Embryonic facial prominence (tissue), 1 donor: ENCODE measurements at regions not wholly inside any gene's neighbourhood (a gene's known extent, or its start where the extent isn't known, plus 50 kb on each side); places are given as distances from the start of the nearest gene placed in this dataset.
"Not testable (repeated sequence)": the region's sequence is repeated elsewhere in the genome, so short reads cannot be mapped to it uniquely, and the experiment has no call there.

Experiments used
- DNase-seq: peaks from one replicate; pipeline ENCODE4 v3.0.0-alpha.2; 2016; ENCODE audit errors: extremely low spot score

DNA sequence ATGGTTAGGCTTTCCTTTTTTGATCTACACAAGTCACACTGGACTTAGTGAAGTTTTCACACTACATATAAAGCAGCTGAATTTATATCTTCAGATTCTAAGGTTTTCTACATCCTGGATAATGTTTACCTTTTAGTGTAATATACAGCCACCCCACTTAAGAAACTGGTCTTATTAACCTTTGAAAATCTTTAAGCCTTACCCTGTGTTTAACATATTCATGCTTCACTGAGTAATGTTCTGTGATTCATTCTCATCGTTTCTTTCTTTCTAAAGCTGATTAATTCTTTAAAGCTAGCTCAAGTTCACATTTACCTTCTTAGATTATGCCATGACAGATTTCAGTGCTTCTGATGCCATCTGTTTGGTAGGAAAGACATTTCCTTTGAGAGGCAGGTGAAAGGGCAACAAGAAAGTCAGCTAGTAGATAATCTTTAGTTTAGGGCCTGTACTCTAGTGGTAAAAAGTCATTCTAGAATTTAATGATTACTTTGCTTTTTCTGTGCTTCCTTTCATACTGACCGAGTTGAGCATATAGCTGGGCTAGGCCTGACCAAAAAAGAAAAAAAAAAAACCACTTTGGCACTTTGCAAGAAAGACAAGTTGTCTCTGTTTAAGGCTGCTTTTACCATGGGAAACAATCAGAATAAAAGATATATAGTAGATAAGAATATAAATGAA, 690.9 kb upstream of the FBXO33 start:
- DNase-seq = no peak

DNA sequence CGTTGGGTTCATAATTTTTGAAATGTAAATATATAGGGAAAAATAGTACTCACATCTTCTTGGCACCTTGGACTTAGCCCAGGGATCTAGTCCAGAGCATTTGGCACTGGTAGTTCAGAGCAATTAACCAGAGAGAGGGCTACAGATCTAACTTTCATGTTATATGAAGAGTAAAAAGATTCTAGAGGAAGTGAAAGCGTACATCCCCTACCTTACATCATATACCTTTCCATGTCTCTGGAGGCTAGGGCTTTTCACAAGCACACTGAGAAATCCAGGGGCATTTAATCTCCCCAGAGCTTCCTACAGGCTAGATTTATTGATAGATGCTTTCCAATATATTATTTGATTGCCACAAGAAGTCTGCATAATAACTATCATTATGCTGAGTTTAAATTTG, 687.5 kb upstream of the FBXO33 start:
- DNase-seq = no peak

DNA sequence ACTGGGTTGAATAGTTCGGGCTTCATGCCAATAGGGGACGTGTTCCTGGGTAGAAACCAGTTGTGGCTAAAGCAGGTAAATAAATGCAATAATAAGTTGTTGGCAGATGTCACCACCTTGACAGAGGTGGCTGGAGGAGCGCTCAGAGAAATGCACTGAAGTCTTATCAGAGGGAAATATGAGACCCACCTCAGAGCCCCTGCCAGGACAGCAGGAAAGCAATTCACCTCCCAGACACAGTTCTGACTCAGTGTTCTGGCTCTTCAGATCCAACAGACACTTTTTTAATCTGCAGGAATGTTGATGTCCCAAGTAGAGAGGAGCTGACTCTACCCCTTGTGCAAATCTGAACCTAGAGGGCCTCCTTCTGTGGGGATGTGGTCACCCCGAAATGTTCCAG, 687.1 kb upstream of the FBXO33 start:
- no peak for DNase-seq

DNA sequence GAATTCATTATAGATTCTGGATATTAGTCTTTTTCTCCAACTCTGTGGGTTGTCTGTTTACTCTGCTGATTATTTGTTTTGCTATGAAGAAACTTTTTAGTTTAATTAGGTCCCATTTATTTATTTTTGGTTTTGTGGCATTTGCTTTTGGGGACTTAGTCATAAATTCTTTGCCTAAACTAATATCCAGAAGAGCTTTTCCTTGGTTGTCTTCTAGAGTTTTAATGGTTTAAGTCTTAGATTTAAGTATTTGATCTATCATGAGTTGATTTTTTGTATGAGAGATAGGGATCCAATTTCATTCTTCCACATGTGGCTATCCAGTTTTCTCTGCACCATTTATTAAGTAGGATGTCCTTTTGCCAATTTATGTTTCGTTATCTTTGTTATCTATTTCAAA, 683.4 kb upstream of the FBXO33 start:
- no peak for DNase-seq

DNA sequence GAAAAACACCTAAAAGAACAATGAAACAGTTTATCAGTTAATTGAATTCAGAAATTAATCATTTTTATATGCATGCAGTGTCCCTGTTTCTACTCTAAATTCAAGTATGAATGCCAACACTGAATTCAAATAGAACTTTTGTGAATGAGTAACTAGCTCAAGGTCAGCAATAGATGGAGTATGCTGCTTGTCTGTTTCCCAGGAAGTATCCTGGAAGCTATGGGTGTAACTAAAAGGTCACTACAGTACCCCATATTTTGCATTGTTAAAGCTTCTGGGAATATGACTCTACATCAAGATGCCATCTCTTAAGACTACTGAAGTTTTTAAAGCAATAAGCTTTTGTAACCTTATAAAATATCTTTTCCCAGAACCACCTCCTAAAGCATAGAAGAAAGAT, 681.4 kb upstream of the FBXO33 start:
- DNase-seq = no peak

DNA sequence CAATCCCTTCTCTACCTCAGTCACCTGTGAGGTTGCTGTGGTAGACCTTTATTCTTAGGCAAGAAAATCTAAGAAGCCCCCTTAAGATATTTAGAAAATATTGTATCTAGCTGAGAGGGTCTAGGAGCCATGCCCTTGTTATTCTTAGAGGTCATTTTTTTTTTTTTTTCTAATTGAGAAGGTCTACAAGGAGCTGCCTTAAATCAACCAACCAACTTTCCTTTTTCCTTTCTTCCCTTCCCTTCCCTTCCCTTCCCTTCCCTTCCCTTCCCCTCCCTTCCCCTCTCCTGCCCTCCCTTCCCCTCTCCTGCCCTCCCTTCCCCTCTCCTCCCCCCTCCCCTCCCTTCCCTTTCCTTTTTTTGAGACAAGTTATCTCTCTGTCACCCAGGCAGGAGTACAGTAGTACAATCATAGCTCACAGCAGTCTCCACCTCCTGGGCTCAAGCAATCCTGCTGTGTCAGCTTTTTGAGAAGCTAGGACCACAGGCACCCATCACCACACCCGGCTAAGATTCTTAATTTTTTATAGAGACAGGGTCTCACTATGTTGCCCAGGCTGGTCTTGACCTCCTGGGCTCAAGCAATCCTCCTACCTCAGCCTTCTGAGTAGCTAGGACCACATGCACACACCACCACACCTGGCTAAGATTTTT, 668.4 kb upstream of the FBXO33 start:
- no peak for DNase-seq

DNA sequence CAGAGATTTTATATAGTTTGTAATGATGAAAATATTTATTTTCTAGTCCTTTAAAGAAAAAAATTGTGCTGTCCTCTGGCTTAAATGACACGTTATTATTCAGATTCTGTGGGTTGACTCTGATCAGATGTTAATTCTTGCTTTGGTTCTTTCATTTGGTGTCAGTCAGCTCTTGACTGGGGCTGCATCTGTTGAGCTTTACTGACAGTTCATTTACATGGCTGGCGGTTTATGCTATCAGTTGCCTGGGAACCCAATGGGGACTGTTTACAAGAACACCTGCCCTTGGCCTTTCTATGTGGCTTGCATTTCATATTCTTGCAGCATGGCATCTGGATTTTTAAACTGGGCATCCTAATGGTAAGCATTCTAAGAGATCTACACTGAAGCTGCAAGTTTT, 667.1 kb upstream of the FBXO33 start:
- no peak for DNase-seq

DNA sequence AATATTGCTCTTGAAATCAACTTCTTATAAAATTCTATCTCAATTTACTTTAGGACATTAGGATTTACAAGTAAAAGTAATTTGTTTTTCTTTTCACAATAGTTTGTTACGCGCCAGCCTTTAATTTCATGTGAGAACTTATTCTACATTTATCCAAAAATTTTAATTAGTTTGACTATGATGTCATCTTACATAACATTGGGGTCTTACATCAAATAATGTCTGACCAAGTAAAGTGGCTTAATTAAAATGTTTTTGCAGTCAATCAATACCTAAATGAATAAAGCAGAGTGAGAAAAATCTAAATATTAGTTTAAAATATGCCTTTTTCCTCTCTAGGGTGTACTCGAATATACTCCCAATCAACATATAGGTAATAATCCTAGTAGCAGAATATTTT, 666.2 kb upstream of the FBXO33 start:
- no peak for DNase-seq

DNA sequence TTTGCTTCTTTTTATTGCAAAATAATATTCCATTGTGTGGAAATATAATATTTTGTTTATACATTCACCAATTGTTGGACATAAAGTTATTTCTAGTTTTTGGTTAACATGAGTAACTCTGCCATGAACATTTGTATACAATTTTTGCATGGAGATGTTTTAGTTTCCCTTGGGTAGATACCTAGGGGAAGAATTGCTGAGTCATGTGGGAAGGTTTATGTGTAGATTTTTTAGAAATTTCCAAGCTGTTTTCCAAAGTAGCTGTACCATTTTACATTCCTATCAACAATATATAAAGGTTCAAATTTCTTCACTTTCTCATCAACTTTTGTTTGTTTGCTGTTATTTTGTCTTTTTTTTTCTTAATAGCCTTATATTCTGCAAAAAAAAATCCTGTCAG, 664.7 kb upstream of the FBXO33 start:
- DNase-seq = no peak

DNA sequence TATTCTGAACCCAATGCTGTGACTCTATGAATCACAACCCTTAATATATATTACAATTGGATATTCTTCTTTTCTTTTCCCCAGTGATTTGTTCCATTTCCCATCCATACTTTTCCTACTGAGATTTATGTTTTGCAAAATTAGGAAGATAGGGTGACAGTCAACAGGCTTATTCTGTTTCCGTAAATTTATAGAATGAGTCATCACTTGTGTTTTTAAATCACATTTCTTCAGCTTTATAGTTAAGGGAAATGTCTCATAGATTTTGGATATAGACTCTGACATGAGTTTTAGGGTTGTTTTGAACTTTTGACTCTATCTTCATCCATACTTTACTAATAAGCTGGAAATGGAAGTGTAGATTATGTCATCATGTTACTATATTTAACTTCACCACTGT, 661.6 kb upstream of the FBXO33 start:
- no peak for DNase-seq

DNA sequence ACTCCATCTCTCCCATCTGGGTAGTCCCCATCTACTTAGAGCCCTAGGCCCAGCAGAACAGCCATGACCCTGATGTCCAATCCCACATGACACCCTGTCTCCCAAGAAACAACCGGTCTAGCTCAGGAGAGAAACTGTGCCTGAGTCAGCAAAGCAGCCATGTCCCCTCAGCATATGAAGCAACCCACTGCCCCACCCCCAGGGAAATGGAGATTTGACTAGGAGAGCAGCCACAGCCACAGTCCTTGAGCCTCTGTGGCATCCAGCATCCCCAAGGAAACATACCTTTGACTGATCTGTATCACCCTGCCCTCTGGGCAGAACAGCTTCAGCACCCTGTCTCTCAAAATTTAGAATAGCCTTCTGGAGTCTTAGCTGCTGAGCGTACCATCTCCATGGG, 641.9 kb upstream of the FBXO33 start:
- no peak for DNase-seq

DNA sequence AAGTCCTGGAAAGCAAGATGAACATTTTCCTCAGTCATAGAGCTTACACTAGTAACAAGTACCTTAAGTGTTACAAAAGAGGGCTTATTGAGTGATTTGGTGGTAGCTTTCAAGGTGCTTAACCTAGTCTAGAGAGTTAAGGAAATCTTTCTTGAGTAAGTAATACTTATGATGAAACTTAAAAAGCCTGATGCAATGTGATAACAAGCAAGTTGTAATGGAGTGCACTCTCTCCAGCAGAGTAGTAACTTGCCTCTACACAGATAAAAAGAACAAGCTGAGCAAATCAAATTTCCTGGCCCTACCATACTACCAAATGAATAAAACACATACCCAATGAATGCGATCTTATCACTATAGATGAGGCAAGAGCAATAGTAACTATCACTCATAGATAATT, 639.9 kb upstream of the FBXO33 start:
- DNase-seq = no peak

DNA sequence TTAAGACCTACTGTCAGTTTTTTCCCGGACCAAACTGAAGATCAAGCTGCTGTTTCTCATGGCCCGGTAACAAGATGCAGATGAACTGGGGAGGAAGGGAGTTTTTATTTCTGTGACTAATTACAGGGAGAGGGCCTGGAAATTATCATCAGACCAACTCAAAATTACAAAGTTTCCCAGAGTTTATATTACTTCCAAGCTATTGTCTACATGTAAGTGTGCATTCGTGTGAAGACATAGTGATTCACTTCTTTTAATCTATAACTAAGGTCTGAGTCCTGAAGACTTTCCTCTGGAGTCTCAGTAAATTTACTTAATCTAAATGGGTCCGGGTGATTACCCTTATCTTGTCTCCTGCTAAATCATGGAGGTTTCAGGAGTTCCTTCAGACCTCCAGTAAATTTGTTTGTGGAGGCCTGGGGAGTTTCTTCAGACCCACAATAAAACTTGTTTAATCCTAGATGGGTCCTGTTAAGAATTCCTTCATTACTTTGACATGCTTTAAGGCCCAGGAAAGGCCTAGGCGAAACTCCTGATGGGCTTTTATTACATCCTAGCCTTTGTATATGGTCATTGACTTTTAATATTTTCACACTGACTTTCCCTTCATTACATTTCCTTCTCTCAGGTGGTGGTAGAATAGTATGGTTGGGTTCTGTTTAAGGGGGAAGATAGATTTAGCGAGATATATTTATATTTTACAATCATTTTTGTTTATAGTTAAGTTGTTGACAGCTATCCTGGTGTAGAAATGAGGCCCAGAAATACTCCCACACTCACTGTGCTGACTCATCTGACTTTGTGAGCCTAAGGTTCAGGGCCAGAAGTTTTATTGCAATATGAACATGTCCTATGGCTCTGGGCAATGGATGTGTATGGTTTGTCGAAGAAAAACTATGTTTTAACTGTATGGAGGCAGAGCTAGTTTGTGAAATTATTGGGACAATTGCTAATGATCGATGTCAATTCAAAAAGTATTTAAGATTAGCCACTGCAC, 627.0 kb upstream of the FBXO33 start:
- DNase-seq = no peak

DNA sequence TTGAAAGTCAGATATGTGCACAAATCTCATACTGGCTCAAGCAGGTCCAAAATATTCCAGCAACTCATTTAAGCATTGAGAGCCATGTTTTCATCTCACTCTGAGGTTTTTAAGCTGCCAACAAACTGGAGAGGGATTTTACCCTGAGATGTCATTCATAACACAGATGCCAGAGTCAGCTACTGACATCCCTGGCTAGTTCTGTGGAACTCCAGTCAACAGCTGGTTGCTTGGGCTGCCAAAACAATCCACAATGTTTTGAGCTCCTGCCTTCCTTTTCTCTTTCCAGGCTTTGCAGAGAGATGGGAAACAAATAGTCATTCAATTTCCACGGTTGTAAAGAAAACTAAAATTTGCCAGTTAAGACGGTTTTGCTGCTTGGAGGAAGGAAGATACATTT, 621.2 kb upstream of the FBXO33 start:
- no peak for DNase-seq

DNA sequence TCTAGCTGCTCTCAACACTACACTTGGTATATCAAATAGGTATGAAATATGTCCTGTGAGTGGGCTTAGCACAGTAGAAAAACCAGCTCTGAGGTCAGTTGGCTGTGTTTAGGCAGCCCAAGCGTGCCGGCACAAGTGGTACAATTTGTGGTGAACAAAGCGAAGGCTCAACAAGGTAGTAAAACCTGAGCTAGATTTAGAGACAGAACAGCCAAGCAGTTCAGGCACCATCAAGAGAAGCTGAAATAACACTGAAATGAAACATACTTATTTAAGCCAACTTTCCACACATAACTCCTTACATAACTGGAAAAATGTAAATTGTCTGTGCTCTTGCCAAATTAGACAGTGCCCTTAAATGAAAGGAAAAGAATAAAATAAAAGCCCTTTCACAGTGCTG, 596.8 kb upstream of the FBXO33 start:
- no peak for DNase-seq

DNA sequence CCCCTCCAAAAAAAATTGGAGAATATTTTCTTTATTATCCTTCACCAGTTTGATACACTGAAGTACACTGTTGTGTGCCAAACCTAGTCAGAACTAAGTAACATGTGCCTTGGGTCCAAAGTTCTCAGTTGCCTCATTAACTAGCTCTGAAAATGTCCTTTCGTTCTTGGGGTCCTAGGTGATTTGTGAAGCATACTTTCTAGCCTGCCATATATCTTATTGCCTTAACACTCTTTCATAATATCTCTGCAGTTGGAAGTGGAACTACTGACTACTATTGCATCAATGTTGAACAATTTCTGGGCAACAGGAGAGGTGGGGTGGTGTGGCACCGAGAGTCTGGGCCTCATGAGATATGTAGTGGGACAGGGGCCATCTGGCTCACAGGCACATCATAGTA, 592.9 kb upstream of the FBXO33 start:
- no peak for DNase-seq

DNA sequence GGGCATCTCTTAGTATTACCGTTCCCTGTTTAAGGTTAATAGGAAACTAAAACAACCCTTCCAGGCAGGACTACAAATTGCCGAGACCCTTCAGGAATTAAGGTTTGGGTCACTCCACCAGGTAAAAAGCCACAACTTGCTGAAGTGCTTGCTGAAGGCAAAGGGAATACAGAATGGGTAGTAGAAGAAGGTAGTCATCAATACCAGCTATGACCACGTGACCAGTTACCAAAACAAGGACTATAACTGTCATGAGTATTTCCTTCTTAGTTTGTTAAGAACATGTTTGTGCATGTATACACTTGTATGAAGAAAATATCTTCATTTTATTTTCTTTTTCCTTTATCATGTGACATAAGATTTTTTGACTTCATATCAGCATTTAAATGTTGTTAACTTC, 578.7 kb upstream of the FBXO33 start:
- DNase-seq = no peak

DNA sequence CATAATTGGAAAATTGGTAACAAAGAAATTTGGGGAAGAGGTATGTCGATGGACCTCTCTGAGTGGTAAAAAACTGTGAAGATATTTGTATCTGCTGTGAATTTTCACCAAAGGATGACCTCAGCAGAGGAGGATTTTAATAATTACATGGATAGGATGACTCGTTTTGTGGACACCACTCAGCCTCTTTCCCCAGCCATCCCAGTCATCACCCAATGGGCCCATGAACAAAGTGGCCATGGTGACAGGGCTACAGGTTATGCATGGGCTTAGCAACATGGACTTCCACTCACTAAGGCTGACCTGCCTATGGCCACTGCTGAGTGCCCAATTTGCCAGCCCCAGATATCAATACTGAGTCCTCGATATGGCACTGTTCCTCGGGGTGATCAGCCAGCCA, 577.5 kb upstream of the FBXO33 start:
- no peak for DNase-seq

DNA sequence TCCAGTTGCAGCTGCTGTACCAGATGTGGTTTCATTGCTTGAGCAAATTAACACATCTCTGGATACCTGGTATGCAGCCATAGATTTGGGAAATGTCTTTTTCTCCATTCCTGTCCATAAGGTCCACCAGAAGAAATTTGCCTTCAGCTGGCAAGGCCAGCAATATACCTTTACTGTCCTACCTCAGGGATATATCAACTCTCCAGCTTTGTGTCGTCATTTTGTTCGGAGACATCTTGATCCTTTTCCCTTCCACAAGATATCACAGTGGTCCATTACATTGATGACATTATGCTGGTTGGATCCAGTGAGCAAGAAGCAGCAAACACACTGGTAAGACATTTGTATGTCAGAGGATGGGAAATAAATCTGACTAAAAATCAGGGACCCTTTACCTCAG, 576.1 kb upstream of the FBXO33 start:
- DNase-seq = not testable (repeated sequence)

DNA sequence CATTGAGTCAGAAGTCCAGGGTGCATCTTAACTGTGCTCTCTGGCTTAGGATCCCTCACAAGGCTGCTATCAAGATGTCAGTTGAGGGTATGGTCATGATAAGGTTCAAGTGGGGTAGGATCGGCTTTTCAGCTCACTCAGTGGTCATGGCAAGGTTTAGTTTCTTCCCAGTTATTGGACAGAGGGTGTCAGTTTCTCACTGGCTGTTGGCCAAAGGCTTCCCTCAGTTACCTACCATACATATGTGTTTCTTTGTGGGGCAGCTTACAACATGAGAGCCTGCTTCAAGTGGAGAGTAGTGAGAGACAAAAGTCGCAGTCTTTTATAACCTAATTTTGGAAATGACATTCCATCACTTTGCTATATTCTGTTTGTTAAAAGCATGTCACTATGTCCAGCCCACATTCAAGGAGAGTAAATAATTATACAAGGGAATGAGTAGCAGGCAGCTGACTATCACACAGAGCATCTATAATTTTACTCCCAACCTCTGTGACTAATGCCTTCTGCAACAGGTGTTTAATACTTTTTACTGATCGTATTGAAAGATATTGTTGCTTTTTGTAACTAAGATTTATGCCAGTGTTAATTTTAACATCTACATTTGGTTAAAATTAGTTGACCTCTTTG, 572.8 kb upstream of the FBXO33 start:
- no peak for DNase-seq

DNA sequence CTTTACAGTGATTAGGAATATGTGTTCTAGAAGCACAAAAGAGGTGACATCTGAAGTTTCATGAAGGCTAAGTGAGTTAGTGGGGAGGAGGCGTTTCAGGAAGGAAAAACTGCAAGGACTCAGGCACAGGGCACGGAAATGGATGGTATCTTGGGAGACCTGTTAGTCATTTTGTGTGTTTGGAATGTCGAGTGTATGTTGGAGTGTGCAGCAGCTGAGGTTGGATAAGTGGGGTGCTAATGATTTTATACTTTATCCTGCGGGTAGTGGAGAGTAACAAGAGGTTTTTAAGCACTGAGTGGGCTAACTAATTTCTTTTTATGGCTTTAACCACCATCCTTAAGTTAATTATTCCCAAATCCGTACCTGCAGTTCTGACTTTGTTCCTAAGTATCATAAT, 571.5 kb upstream of the FBXO33 start:
- DNase-seq = no peak

DNA sequence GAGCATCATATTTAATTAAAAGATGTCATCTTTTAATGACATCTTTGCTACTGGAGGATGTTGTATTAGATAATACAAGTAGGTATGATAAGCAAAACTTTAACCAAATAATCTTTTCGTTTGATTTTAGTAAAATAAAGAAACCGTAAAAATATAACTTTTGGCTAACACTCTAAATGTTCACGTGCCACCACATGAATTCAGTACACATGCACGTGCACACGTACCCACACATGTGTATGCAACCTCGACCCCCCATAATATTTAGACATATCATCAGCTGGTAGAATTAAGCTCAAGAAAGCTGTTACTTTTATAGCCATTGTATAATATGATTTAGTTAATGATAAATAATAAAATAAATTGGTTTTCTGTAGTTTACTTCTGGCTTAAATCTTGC, 566.6 kb upstream of the FBXO33 start:
- no peak for DNase-seq
